ENCODE measurements at regions not wholly inside any gene's neighbourhood (a gene's known extent, or its start where the extent isn't known, plus 50 kb on each side); places are given as distances from the start of the nearest gene placed in this dataset.

DNA sequence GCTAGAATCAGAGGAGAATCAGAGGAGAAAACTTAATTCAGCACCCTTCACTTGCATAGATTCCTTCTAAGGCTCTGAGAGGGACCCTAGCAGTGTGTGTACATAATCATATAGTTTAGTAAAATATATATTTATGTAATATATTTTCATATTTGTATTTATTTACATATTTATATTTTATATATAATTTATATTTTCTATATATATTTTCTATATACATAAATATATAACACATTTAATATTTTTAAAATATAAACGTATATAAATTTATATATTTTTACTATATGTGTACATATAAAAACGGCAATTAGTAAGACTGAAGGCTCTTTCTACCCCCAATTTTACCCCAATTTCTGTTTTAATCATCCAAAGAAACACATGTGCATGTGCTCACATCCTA lies 80.3 kb downstream of the NXPE2 start:
- DNase-seq (ENCODE audit: low read depth in 2 of 2): no peak
- no peak overlapping the region for H3K4me3 ChIP-seq (replicated peaks in 1 of 2; ENCODE audit: low read depth in 2 of 2, low read length in 2 of 2)
- TF ChIP-seq, protein P1, sequence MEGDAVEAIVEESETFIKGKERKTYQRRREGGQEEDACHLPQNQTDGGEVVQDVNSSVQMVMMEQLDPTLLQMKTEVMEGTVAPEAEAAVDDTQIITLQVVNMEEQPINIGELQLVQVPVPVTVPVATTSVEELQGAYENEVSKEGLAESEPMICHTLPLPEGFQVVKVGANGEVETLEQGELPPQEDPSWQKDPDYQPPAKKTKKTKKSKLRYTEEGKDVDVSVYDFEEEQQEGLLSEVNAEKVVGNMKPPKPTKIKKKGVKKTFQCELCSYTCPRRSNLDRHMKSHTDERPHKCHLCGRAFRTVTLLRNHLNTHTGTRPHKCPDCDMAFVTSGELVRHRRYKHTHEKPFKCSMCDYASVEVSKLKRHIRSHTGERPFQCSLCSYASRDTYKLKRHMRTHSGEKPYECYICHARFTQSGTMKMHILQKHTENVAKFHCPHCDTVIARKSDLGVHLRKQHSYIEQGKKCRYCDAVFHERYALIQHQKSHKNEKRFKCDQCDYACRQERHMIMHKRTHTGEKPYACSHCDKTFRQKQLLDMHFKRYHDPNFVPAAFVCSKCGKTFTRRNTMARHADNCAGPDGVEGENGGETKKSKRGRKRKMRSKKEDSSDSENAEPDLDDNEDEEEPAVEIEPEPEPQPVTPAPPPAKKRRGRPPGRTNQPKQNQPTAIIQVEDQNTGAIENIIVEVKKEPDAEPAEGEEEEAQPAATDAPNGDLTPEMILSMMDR (IDR thresholded peaks at IDR 0.05; ENCODE audit: low read depth, low read length): no peak

DNA sequence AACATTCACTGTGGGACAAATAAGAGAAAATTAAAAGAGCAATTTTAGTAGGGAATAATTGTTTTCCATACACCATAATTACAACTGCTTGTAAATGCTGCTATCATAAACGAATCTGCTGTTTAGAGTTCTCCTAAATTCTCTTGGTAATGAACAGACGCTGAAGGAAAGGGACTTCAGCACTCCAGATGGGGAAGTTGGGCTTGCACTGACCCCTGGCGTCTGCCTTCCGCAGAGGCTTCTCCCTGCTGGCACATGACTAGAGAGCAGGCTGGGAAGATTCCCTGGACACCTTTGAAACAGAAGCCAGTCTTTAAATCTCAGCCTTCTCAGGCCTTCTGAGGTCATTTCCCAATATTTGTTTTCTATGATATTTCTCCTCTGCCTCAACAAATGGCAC lies 84.1 kb downstream of the NXPE2 start:
- TF ChIP-seq, protein P1 (IDR thresholded peaks at IDR 0.05; ENCODE audit: low read depth, low read length): peak; percentile 69
- peak; percentile 61 to 77 for DNase-seq (ENCODE audit: low read depth in 2 of 2)
- no peak overlapping the region for H3K4me3 ChIP-seq (replicated peaks in 1 of 2; ENCODE audit: low read depth in 2 of 2, low read length in 2 of 2)

DNA sequence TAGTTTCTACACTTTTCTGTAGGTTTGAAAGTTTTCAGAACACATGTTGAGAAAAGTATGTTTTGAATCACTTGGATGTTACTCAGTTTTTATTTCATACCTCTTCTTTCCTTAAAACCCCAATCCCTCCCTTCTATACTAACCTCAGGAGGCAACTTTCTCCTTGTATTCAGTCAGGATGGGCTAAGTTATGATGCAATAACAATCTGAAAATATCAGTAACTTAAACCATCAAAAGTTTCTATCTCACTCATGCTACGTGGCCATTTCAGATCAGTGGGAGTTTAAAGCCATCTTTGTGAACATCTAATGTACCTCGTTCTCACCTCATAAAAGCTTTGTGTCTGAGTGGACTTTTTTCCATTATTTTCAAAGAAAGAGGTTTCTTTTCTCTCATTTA lies 86.2 kb downstream of the NXPE2 start:
- TF ChIP-seq, protein P1 (IDR thresholded peaks at IDR 0.05; ENCODE audit: low read depth, low read length): no peak

DNA sequence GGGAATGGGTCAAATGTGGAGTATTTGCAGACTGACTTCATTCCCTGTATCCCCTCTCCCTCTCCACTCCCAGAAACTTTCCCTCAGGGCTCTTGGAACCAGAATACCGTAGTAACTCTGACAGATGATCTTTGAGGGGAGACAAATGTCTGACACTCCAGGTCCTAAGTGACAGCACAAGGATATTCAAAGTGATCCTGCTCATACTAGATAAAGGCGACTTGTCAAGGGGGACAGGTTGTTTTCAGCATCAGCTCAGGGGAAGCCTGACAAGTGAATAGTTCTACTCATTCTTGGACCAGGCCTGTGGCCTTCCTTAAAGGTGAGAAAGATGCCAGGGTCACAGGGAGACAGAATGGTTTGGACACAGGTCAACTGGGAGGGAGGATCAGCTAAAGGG lies 92.8 kb downstream of the NXPE2 start:
- no peak for DNase-seq (ENCODE audit: low read depth in 2 of 2)
- H3K4me3 ChIP-seq (replicated peaks in 1 of 2; ENCODE audit: low read depth in 2 of 2, low read length in 2 of 2): no peak overlapping the region
- TF ChIP-seq, protein P1 (IDR thresholded peaks at IDR 0.05; ENCODE audit: low read depth, low read length): no peak

More for the DNA sequence above, 86.2 kb downstream of the NXPE2 start:
- no peak for DNase-seq (ENCODE audit: low read depth in 2 of 2)
- no peak overlapping the region for H3K4me3 ChIP-seq (replicated peaks in 1 of 2; ENCODE audit: low read depth in 2 of 2, low read length in 2 of 2)

GRCh38 chr11:114773541-114774338 lies 95.4 kb downstream of the NXPE2 start:
- DNase-seq (ENCODE audit: low read depth in 2 of 2): no peak
- no peak overlapping the region for H3K4me3 ChIP-seq (replicated peaks in 1 of 2; ENCODE audit: low read depth in 2 of 2, low read length in 2 of 2)
- TF ChIP-seq, protein P1 (IDR thresholded peaks at IDR 0.05; ENCODE audit: low read depth, low read length): no peak

- H3K4me3 ChIP-seq (replicated peaks in 1 of 2; ENCODE audit: low read depth in 2 of 2, low read length in 2 of 2): no peak overlapping the region
- TF ChIP-seq, protein P1 (IDR thresholded peaks at IDR 0.05; ENCODE audit: low read depth, low read length): peak; percentile 27
- peak; percentile 17 for DNase-seq (ENCODE audit: low read depth in 2 of 2)
Measured at GRCh38 chr11:114774599-114775361, 96.5 kb downstream of the NXPE2 start.

All from cardiac fibroblast (primary cell).